HG03354 (cell line): ENCODE measurements at regions not wholly inside any gene's neighbourhood (a gene's known extent, or its start where the extent isn't known, plus 50 kb on each side); places are given as distances from the start of the nearest gene placed in this dataset.

ENCODE experiments used
- ATAC-seq: cut with Tn5 transposase; IDR thresholded peaks from one replicate; pipeline ENCODE4 v1.9.1; 2021; ENCODE audit warnings: mild to moderate bottlenecking; ENCODE audit not compliant: unreplicated experiment, poor library complexity, severe bottlenecking

DNA sequence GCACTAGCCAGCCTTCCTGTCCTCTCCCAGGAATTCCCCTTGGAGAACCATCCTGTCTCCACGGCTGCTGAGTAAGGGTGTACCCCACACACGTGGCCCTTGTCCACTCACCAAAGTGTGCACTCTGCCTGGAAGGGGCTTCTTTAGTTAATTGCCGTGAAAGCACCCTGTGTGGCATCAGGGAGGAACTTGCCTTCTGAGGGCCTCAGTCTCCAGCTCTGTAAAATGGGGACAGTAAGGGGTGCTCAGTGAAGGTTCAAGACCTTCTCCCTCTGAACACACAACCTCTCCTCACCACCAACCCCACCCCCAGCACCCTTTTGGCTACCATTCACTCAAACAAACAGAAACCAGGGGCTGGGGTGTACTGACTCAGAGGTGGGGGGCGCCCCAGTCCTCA is 59.1 kb upstream of the LHX1 start:
- no peak for ATAC-seq

- no peak for ATAC-seq
Observed at GRCh38 chr17:36879027-36879426, 58.2 kb upstream of the LHX1 start.

DNA sequence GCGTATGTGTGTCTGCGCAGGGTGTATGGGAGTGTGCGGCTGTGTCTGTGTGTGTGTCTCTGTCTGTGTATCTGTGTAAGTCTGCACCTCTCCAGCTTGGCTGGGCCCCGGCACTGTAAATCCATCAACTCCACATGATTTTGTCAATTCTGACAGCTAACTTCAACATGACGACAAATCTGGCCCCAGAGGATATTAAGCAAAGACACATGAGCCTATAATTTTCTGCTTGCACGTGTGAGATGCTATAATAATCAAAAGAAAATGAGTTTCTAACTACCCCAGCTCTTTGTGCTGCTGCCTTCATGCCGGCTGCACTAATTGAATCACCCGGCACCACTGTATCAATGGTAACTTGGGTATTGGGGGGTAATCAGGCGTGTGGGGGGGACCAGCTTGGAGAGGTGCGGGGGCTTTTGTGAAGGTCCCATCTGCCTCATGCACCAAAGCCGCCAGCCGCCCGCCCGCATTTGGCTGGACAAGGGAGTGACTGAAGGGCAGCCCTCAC is 57.6 kb upstream of the LHX1 start:
- ATAC-seq = no peak

GRCh38 chr17:36880268-36880905 is 56.9 kb upstream of the LHX1 start:
- no peak for ATAC-seq

GRCh38 chr17:36881323-36881722 is 56.0 kb upstream of the LHX1 start:
- no peak for ATAC-seq

DNA sequence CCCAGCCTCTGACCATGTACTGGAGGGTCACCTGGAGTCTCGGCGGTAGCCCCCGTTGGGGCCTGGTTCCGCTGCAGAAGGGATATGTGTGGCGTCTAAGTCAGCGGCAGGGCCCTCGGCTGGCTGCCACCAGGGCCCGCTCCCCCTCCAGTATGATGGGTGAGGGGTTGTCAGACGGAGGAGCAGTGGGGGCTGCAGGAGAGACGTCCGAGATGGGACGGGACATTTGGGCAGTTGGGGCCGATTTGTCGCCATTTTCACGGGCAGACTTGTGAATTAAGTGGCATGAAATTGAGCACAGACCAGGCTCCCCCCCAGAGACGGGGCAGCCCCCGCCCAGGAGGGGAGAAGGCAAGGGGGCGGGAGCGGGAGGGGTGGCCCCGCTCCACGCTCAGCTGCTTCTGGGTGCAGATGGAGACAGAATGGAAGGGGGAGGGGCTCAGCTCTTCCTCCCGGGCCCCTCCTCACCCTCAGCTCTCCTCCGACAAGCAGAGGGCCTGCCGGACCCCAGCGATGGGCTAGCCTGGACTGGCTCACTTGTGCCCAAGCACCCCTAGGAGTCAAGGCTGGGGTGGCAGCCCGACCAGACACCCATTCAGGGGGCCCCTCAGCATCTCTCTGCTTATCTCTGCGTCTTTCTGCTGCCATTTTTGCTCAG is 52.7 kb upstream of the LHX1 start:
- no peak for ATAC-seq

DNA sequence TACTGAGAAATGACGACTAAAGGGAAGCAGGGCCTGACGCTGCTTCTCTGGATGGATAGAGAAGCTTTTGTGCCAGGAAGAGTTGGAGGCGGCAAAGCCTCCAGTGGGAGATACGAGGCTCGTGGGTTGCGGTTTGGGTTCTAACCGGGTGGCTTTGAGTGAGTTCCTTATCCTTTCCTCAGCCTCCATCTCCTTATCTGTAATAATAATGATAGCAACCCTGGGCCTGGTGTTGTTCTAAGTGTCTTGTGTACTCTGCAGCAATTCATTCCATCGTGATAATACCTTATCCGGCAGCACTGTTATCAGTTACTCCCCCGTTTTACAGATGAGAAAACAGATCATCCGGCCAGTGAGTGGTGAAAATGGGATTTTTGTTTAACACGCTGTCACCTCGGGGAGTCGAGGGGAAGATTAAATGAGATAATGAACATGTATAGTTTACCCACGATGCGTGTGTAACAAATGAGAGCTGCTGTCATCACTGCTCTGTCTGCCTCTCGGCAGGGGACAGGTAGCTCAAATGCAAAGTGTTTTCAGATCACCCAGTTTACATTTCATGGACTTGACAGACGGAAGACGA is 52.0 kb upstream of the LHX1 start:
- ATAC-seq = no peak

- no peak for ATAC-seq
Observed at GRCh38 chr17:36885771-36886377, 51.4 kb upstream of the LHX1 start.
